Upper lobe of left lung (tissue), 4 donors: ENCODE measurements at regions not wholly inside any gene's neighbourhood (a gene's known extent, or its start where the extent isn't known, plus 50 kb on each side); places are given as distances from the start of the nearest gene placed in this dataset.

Source experiments
- EP300 ChIP-seq, 4 donors: sonication (generic); formaldehyde crosslinking; IDR thresholded peaks; one replicate each; pipeline ENCODE4 v1.5.1; 2017; ENCODE audit warnings: antibody characterized with exemption in 4 of 4, control low read depth in 2 of 4
- POLR2AphosphoS5 ChIP-seq, 2 donors: sonication (generic); formaldehyde crosslinking; IDR thresholded peaks; one replicate each; pipeline ENCODE4 v1.5.1; 2017; ENCODE audit warnings: antibody characterized with exemption in 2 of 2

GRCh38 chr5:28737222-28737621 is 1698.8 kb upstream of the CDH9 start:
- TF ChIP-seq EP300 (IDR thresholded peaks at IDR 0.05) = no peak
- TF ChIP-seq POLR2AphosphoS5 (IDR thresholded peaks at IDR 0.05) = no peak
